PC-9 (cell line): ENCODE measurements at regions not wholly inside any gene's neighbourhood (a gene's known extent, or its start where the extent isn't known, plus 50 kb on each side); places are given as distances from the start of the nearest gene placed in this dataset.

Source experiments
- CTCF ChIP-seq: fragments of 200-600 bp; sonication (generic); conservative IDR thresholded peaks from 2 replicates; pipeline ENCODE4 v1.6.1; 2017; ENCODE audit warnings: mixed run types, antibody characterized with exemption, mild to moderate bottlenecking, moderate library complexity
- EZH2 ChIP-seq: fragments of 200-600 bp; sonication (generic); IDR thresholded peaks from 2 replicates; pipeline ENCODE4 v1.8.0; 2017; ENCODE audit warnings: antibody characterized with exemption, low read depth

- no peak for TF ChIP-seq CTCF
- TF ChIP-seq EZH2: no peak
These were observed 168.2 kb downstream of the SEPTIN7 start for GRCh38 chr7:35969066-35969465.
